Activated CD4-positive, alpha-beta T cell treated with anti-CD3 and anti-CD28 coated beads, Interleukin-2, amount 10 ng/mL, durations not matched to agents 7 days and 5 days (primary cell): ENCODE measurements at regions not wholly inside any gene's neighbourhood (a gene's known extent, or its start where the extent isn't known, plus 50 kb on each side); places are given as distances from the start of the nearest gene placed in this dataset.

Experiments
- CTCF ChIA-PET: fragments of 350-600 bp; sonication (Branson Sonifier 250); formaldehyde crosslinking; loops from one replicate; lab custom pipeline; 2021; ENCODE audit warnings: antibody characterized with exemption; lab: Charles Lee
- POLR2A ChIA-PET: fragments of 350-600 bp; sonication (Branson Sonifier 250); formaldehyde crosslinking; loops from one replicate; lab custom pipeline; 2021; ENCODE audit warnings: antibody characterized with exemption; lab: Charles Lee
- DNase-seq: peaks from one replicate; pipeline ENCODE4 v3.0.0-alpha.2; 2020
- H3K27ac Mint-ChIP-seq: one replicate; pipeline ENCODE4 v1.8.0; 2021; ENCODE audit warnings: mild to moderate bottlenecking, moderate library complexity, mixed read lengths
- H3K27me3 Mint-ChIP-seq: one replicate; pipeline ENCODE4 v1.8.0; 2021; ENCODE audit warnings: mixed read lengths
- H3K36me3 Mint-ChIP-seq: one replicate; pipeline ENCODE4 v1.8.0; 2021; ENCODE audit warnings: low read depth, mixed read lengths
- H3K4me1 Mint-ChIP-seq: one replicate; pipeline ENCODE4 v1.8.0; 2021; ENCODE audit warnings: mixed read lengths
- H3K4me3 Mint-ChIP-seq: one replicate; pipeline ENCODE4 v1.8.0; 2021; ENCODE audit warnings: mild to moderate bottlenecking, moderate library complexity, mixed read lengths
- H3K9me3 Mint-ChIP-seq: one replicate; pipeline ENCODE4 v1.8.0; 2021; ENCODE audit warnings: mixed read lengths

DNA sequence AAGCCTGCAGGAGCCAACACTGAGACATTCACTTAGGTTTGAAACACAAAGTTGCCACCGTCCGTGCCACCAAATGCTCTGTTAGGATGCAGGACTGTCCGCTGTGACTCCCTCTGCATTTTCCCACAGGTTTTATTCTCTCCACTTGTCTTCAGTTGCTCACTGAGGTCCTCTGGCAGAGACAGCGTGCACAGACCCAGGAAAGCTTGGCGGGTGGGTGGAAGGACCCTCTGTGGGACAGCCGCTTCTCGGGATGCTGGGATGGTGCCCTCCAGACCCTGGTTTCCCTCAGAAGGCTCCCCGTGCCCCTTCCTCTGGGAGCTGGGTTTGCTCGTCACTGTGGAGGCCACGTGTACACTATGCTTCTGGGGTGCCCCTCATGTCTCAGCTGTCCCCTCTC lies 733.6 kb downstream of the GALR1 start:
- POLR2A ChIA-PET = no interaction called here
- Mint-ChIP-seq H3K4me1 (no peaks in the 10 kb centered on the region), H3K4me3 (no peak overlapping the region), H3K9me3 (peaks cover 2% of the 10 kb centered on the region), H3K27ac (no peak overlapping the region), H3K36me3 (no peaks in the 10 kb centered on the region), H3K27me3 (no peaks in the 10 kb centered on the region)
- CTCF ChIA-PET = no interaction called here
- DNase-seq = no peak

DNA sequence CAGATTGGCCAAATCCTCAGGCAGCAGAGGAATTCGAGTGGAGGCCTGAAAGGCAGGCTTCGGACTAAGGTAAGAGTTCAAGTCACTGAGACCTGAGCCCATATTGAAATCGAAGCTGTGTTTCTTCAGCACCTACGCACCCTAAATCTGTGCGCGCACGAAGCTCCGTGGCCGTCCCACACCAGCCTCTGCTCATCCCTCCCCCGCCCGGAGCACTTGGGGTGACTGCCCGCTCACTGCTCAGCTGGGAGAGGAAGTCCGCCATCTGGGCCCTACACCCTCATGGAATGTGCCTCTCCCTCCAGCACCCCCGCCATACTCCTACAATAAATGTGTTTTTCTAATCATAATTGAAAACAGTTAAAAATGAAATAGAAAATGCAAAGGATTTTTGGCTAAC lies 734.5 kb downstream of the GALR1 start:
- CTCF ChIA-PET = no interaction called here
- no peaks in the 10 kb centered on the region for H3K4me1 Mint-ChIP-seq
- H3K4me3 Mint-ChIP-seq = no peak overlapping the region
- DNase-seq = no peak
- H3K9me3 Mint-ChIP-seq = no peaks in the 10 kb centered on the region
- H3K36me3 Mint-ChIP-seq = no peaks in the 10 kb centered on the region
- POLR2A ChIA-PET = no interaction called here
- H3K27me3 Mint-ChIP-seq = no peaks in the 10 kb centered on the region
- no peak overlapping the region for H3K27ac Mint-ChIP-seq

DNA sequence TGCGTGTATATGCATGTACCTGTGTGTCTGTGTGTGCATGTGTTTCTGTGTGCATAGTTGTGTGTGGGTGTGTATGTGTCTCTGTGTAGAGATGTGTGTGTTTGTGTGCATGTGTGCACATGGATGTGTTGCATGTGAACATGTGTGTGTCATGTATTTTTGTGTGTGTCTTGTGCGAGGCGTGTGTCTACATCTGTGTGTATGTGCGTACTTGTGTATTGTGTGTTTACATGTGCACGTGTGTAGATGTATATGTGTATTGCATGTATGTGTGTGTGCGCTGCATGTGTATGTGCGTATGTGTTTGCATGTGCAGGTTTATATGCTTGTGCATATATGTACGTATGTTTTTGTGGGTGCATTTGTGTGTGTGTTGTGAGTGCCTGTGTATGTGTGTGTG lies 735.2 kb downstream of the GALR1 start:
- H3K9me3 Mint-ChIP-seq = no peaks in the 10 kb centered on the region

DNA sequence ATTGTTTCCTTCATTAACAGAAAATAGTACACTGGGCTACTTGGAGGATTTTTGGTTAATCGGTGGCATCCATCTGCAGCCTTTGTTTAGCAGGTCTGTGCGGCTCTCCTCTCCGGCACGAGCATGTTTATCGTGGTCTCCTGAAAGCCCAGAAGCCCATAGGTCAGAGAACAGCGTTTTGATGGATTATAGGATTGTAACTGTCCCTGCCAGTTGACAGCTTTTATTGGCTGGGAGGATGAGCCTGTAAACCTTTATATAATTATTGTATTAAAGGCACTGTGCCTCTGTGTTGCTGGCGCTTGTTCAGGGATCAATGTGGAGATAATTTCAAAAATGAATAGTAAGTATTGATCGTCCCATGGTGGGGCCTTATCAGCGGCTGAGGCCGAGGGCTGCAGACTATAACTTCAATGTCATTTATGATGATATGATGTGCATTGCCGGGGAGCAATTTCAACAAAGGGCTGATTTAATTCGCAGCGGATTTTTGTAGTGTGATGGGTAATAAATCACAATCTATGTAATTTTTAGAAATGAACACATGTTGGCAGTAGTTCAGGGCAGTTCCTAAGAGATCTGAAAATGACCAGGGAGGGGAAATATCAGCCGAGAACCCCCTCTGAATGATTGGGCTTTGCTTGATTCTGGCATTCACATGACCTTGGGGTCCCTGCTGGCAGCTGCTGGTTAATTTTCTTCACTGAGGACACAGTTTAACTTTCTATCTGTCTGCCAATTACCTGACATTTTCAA lies 736.1 kb downstream of the GALR1 start:
- CTCF ChIA-PET = no interaction called here

More for the DNA sequence above, 735.2 kb downstream of the GALR1 start:
- Mint-ChIP-seq H3K27ac (no peak overlapping the region), H3K4me1 (no peaks in the 10 kb centered on the region), H3K36me3 (no peaks in the 10 kb centered on the region), H3K27me3 (no peaks in the 10 kb centered on the region), H3K4me3 (no peak overlapping the region)
- CTCF ChIA-PET = no interaction called here
- DNase-seq = no peak
- POLR2A ChIA-PET = no interaction called here

DNA sequence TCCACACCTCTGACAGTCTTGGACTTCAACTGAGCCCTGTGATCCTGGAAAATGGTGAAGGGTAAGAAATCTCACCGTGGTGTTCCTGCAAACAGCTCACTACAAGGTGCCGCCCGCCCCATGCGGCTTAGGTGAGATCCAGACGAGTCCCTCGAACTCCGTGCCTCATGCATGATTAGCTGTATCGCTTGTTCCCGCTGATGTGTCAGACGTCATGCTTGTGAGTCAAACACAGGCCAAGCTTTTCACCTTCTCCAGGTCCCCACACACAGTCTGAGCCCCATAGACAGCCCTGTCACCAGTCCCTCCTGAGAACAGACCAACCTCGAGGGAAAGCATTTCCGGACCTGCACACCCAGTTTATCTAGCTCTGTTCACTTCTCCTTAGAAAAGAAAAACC lies 740.5 kb downstream of the GALR1 start:
- ChIA-PET CTCF (no interaction called here), POLR2A (interaction anchor here (0.6 kb wide), 1 partner anchor 469 kb away, joined by 3 read pairs; no protein-coding TSS in a partner anchor)
- no peak for DNase-seq
- H3K4me1 Mint-ChIP-seq = no peaks in the 10 kb centered on the region
- H3K4me3 Mint-ChIP-seq = no peak overlapping the region
- no peaks in the 10 kb centered on the region for H3K36me3 Mint-ChIP-seq
- H3K27me3 Mint-ChIP-seq = no peaks in the 10 kb centered on the region
- no peak overlapping the region for H3K27ac Mint-ChIP-seq
- H3K9me3 Mint-ChIP-seq = no peaks in the 10 kb centered on the region

More for the DNA sequence above, 736.1 kb downstream of the GALR1 start:
- Mint-ChIP-seq H3K36me3 (no peaks in the 10 kb centered on the region), H3K4me3 (no peak overlapping the region), H3K27me3 (no peaks in the 10 kb centered on the region), H3K27ac (no peak overlapping the region), H3K4me1 (no peaks in the 10 kb centered on the region), H3K9me3 (no peaks in the 10 kb centered on the region)
- DNase-seq = no peak
- POLR2A ChIA-PET = no interaction called here

DNA sequence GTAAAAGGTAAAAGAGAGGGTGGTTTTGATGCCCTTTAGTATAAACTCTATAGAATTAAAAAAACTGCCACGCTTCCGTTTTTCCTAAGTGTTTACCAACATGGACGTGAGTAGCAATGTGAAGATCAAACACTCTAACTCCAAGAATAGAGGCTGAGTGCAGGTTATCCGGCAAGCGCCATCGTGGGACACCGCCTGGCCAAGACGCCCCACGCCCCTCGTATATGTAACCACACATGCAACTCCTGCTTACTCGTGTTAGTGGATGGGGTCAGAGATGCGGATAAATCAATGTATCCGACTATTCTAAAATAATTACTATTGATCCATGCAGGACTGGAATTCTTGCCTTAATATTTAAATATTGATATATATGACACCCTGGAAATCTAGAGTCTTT lies 741.3 kb downstream of the GALR1 start:
- Mint-ChIP-seq H3K9me3 (no peaks in the 10 kb centered on the region), H3K27ac (no peak overlapping the region), H3K27me3 (no peaks in the 10 kb centered on the region), H3K4me1 (no peaks in the 10 kb centered on the region), H3K4me3 (no peak overlapping the region), H3K36me3 (no peaks in the 10 kb centered on the region)
- DNase-seq = no peak
- POLR2A ChIA-PET = no interaction called here
- CTCF ChIA-PET = no interaction called here

DNA sequence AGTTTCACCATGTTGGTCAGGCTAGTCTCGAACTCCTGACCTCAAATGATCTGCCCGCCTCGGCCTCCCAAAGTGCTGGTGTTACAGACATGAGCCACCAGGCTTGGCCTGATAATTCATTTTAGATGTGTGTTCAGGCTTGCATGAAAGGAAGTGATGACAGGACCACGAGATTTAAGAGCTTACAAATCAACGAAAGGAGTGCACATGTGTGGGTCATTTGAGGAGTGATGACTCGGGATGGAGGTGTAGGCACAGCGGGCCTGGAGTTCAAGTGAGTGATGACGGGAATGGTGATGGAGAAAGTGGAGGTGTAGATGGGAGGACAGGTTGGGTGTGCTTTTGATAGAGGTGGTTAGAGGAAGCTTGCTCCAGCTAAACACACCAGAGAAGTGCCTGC lies 742.4 kb downstream of the GALR1 start:
- Mint-ChIP-seq H3K4me1 (no peaks in the 10 kb centered on the region), H3K36me3 (no peaks in the 10 kb centered on the region), H3K9me3 (no peaks in the 10 kb centered on the region), H3K27me3 (no peaks in the 10 kb centered on the region), H3K27ac (no peak overlapping the region), H3K4me3 (no peak overlapping the region)
- ChIA-PET POLR2A (no interaction called here), CTCF (no interaction called here)
- no peak for DNase-seq

DNA sequence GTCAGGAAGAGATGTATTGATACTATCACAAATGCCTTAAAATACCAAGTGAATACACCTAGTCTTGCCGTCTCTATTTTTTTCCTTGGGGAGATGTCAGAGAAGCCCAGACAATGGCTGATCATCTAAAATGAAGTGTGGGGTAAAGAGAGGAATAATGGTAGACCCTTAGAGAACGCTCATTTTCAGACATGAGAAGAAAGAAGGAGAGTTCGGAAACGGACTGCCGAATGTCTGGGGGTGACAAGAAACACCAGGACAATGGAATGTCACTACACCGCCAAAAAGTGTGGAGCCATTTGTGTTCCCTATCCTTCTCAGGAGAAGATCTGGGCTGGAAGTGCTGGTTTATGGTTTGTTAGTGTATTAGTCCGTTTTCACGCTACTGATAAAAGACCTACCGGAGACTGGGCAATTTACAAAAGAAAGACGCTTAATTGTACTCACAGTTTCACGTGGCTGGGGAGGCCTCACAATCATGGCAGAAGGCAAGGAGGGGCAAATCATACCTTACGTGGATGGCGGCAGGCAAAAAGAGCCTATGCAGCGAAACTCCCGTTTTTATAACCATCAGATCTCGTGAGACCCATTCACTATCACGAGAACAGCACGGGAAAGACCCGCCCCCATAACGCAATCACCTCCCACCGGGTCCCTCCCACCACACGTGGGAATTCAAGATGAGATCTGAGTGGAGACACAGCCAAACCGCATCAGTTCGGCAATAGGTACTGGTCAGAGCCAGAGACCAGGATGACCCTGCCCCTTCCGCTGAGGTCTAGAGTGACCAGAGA lies 743.7 kb downstream of the GALR1 start:
- Mint-ChIP-seq H3K4me1 (no peaks in the 10 kb centered on the region), H3K27me3 (no peaks in the 10 kb centered on the region), H3K36me3 (no peaks in the 10 kb centered on the region), H3K9me3 (no peaks in the 10 kb centered on the region), H3K27ac (no peak overlapping the region), H3K4me3 (no peak overlapping the region)
- CTCF ChIA-PET = no interaction called here
- DNase-seq = no peak
- POLR2A ChIA-PET = no interaction called here

DNA sequence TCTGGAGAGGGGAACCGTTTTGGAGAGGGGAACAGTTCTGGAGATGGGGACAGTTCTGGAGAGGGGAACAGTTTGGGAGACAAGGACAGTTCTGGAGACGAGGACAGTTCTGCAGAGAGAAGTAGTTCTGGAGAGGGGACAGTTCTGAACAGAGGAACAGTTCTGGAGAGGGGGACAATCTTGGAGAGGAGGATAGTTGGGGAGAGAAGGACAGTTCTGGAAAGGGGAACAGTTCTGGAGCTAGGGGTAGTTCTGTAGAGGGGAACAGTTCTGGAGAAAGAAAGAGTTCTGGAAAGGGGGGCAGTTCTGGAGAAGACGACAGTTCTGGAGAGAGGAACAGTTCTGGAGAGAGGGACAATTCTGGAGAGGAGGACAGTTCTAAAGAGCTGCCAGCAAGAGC lies 745.9 kb downstream of the GALR1 start:
- no peak overlapping the region for H3K4me3 Mint-ChIP-seq
- no peak for DNase-seq
- no peaks in the 10 kb centered on the region for H3K27me3 Mint-ChIP-seq
- H3K27ac Mint-ChIP-seq = no peak overlapping the region
- no peaks in the 10 kb centered on the region for H3K4me1 Mint-ChIP-seq
- ChIA-PET CTCF (no interaction called here), POLR2A (no interaction called here)
- H3K36me3 Mint-ChIP-seq = no peaks in the 10 kb centered on the region
- no peaks in the 10 kb centered on the region for H3K9me3 Mint-ChIP-seq

DNA sequence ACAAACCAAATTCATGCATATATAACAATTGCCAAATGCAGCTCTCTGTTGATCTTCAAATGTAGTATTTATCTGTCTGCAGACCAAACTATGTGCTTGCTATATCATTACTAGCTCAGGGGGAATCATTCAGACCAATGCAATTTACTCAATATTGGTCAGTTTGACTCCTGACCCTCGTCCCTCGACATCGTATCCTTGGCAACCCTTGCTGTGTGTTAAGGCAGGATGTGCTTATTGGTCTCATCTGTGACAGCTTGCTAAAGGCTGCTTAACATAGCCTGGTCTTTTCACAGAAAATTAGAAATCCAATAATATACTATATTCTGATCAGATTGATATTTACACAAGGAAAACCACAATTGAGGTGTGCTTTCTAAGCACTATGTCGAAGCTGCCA lies 747.1 kb downstream of the GALR1 start:
- H3K4me1 Mint-ChIP-seq = no peaks in the 10 kb centered on the region
- no peaks in the 10 kb centered on the region for H3K27me3 Mint-ChIP-seq
- H3K9me3 Mint-ChIP-seq = no peaks in the 10 kb centered on the region

DNA sequence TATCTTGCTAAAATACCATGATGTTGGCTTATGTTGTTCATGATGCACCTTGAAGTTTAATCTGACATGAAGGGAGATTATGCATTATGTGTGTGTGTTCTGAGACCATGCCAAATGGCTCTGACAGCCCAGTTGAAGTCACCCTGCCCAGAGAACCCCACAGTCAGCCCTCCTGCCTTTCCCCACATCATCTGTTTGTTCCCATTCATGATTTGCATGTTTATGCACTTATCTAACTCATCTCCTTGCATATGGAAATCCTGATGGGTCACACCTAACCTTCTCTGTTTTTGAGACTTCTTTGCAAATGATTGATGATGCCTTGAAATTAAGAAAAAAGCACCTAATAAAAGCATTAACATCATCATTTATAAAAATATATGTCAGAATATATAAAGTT lies 752.2 kb downstream of the GALR1 start:
- ChIA-PET CTCF (no interaction called here), POLR2A (no interaction called here)
- peaks cover 3% of the 10 kb centered on the region for H3K27me3 Mint-ChIP-seq
- H3K36me3 Mint-ChIP-seq = no peaks in the 10 kb centered on the region
- DNase-seq = no peak
- no peak overlapping the region for H3K4me3 Mint-ChIP-seq
- no peaks in the 10 kb centered on the region for H3K9me3 Mint-ChIP-seq
- H3K27ac Mint-ChIP-seq = no peak overlapping the region
- H3K4me1 Mint-ChIP-seq = no peaks in the 10 kb centered on the region

More for the DNA sequence above, 747.1 kb downstream of the GALR1 start:
- no peak for DNase-seq
- no peak overlapping the region for H3K4me3 Mint-ChIP-seq
- ChIA-PET CTCF (no interaction called here), POLR2A (no interaction called here)
- H3K36me3 Mint-ChIP-seq = no peaks in the 10 kb centered on the region
- no peak overlapping the region for H3K27ac Mint-ChIP-seq

DNA sequence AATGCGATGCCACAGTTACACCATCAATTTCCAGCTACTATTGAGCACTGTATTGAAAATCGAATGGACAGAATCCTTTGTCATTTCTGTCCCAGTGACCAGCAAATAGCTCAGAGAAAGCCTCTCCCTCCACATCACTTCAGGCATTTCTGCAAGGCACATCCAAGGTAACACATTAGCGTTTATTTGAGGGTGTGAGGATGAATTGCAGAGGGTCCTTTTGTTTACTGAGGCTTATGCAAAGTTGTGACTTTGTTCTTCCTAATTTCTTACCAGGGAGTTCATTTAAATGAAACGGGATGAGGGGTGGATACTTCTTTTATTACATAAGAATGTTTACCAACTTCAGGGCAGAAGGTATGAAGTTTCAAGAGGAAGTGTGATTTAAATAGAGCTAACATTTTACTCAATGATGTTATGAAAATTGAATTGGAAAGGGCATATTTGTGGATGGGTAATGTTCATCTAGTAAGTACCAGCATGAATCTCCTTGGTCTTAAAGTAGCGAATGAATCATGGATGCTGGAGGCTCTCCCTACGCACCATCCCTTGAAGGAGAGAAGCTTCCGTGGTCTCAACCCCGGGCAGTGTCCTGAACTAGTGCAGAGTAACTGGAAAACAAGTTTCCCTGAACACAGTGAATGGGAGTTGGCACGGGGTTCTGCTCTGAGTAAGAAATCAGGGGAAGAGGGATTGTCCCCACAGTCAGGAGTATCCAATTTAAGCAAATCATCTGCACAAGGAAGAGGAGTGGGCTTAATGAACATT lies 756.5 kb downstream of the GALR1 start:
- no peaks in the 10 kb centered on the region for H3K36me3 Mint-ChIP-seq
- ChIA-PET POLR2A (no interaction called here), CTCF (no interaction called here)
- no peak overlapping the region for H3K27ac Mint-ChIP-seq
- H3K4me3 Mint-ChIP-seq = no peak overlapping the region
- no peak for DNase-seq
- peaks cover 3% of the 10 kb centered on the region for H3K27me3 Mint-ChIP-seq
- no peaks in the 10 kb centered on the region for H3K4me1 Mint-ChIP-seq
- H3K9me3 Mint-ChIP-seq = peaks cover 8% of the 10 kb centered on the region

DNA sequence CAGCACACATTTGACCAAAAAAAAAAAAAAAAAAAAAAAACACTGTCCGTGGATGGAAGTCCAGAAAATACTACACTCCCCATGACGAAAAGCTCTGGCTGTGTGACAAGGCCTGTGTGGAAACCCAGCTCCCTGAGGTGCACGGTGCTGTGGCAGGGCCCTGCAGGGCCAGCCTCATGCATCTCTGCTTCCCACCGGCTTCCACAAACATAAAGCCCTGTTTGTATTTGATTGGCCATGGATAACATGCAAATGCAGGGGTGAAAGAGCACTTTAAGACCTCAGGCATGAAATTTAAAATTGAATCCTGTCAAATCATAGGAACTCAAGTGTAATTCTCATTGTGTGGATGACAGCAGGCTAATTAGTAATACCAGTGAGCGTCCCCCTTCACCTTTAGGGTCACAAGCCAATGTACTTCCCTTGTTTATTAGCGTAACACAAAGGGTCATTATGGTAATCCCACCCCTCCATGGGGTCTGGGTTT lies 757.2 kb downstream of the GALR1 start:
- Mint-ChIP-seq H3K4me3 (no peak overlapping the region), H3K4me1 (no peaks in the 10 kb centered on the region), H3K27me3 (peaks cover 3% of the 10 kb centered on the region), H3K36me3 (no peaks in the 10 kb centered on the region), H3K27ac (no peak overlapping the region), H3K9me3 (peaks cover 8% of the 10 kb centered on the region)
- POLR2A ChIA-PET = no interaction called here
- DNase-seq = no peak
- CTCF ChIA-PET = no interaction called here
